ENCODE measurements at regions not wholly inside any gene's neighbourhood (a gene's known extent, or its start where the extent isn't known, plus 50 kb on each side); places are given as distances from the start of the nearest gene placed in this dataset.

DNA sequence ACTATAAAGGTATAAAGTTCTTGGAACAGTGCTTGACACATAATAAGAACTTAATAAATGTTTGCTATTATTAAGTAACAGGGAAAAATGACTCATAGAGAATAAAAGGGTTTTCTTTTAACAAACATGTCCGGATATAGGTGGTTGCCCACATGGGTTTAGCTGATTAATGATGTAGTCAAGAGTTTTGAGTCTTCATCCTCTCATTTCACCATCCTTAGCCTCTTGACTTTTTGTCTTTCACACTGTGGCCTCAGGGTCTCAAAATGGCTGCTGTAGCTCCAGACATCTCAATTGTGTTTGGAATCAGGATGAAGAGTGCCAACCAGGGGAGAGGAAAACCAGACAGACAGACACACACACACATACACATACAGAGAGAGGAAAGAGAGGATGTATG is 97.9 kb downstream of the HSPH1 start:
- no peak for FAIRE-seq
- peaks cover 0 to 3% of the 10 kb centered on the region in 2 donors for H3K9me3 ChIP-seq (ENCODE audit: control insufficient read depth in 2 of 2, insufficient read depth in 1 of 2, low read depth in 1 of 2, low read length in 1 of 2)
- WGBS, 3 donors: 40 to 68% (median 50%) methylated on average over 1 of the region's 1 CpG

DNA sequence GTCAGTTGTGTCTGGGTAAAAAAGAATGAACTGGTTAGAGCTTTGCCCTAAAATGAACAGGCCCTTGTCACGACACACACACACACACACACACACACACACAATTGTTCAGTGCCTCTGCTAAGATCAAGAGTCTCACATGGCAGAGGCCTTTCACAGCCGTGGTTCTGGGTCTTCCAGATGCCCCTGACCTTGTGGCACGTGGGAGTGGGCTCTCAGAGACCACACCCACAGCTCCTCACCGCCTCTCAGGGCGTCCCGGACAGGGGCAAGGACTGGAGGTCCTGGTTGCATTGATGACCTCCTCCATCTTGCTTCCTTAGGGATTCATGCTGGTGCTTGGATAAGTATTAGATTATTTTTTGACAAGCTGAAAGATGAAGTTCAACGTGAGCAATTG is 101.0 kb downstream of the HSPH1 start:
- H3K9me3 ChIP-seq (ENCODE audit: control insufficient read depth in 2 of 2, insufficient read depth in 1 of 2, low read depth in 1 of 2, low read length in 1 of 2): peaks cover 0 to 3% of the 10 kb centered on the region in 2 donors
- no peak overlapping the region for H3K4me3 ChIP-seq (ENCODE audit: low read depth in 1 of 3, low read length in 3 of 3)
- H3K27me3 ChIP-seq (ENCODE audit: control insufficient read depth in 3 of 3, insufficient read depth in 3 of 3, low read length in 3 of 3): peaks cover 0 to 2% (median 0%) of the 10 kb centered on the region in 3 donors
- H3K4me1 ChIP-seq (ENCODE audit: control insufficient read depth in 3 of 3, insufficient read depth in 2 of 3, low read depth in 1 of 3, low read length in 2 of 3): no peaks in the 10 kb centered on the region
- no peak for FAIRE-seq
- no peak for DNase-seq
- H3K27ac ChIP-seq (ENCODE audit: low read depth in 1 of 3, low read length in 2 of 3): no peak overlapping the region
- 62 to 72% (median 63%) methylated on average over 6 to 7 of the region's 7 CpGs for WGBS, 3 donors
- H3K36me3 ChIP-seq (ENCODE audit: control insufficient read depth in 3 of 3, insufficient read depth in 2 of 3, low read depth in 1 of 3, low read length in 3 of 3): no peaks in the 10 kb centered on the region

More for the DNA sequence above, 97.9 kb downstream of the HSPH1 start:
- DNase-seq: no peak
- no peak overlapping the region for H3K4me3 ChIP-seq (ENCODE audit: low read depth in 1 of 3, low read length in 3 of 3)
- H3K4me1 ChIP-seq (ENCODE audit: control insufficient read depth in 3 of 3, insufficient read depth in 2 of 3, low read depth in 1 of 3, low read length in 2 of 3): no peaks in the 10 kb centered on the region
- H3K27ac ChIP-seq (ENCODE audit: low read depth in 1 of 3, low read length in 2 of 3): no peak overlapping the region
- H3K27me3 ChIP-seq (ENCODE audit: control insufficient read depth in 3 of 3, insufficient read depth in 3 of 3, low read length in 3 of 3): peaks cover 0 to 2% (median 2%) of the 10 kb centered on the region in 3 donors
- no peaks in the 10 kb centered on the region for H3K36me3 ChIP-seq (ENCODE audit: control insufficient read depth in 3 of 3, insufficient read depth in 2 of 3, low read depth in 1 of 3, low read length in 3 of 3)

DNA sequence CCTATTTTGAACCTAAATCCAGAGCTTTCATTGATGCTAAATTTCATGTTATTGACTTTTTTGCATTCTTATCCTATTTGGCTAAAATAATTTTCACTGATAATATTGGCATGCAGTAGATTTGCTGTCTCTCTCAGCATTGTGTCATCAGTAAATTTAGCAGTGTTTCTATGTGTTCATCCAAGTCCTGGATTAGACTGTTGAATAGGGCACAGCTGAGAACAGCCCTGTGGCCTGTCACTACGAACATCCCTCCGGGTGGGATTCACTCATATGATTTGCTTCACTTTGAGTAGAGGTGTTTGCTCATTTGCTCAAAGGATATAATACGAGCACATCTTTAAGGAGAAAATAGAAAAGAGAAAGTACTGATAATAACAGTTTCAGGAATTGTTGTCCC is 101.5 kb downstream of the HSPH1 start:
- 81 to 84% (median 83%) methylated on average over 3 of the region's 3 CpGs for WGBS, 3 donors
- no peak for DNase-seq
- H3K36me3 ChIP-seq (ENCODE audit: control insufficient read depth in 3 of 3, insufficient read depth in 2 of 3, low read depth in 1 of 3, low read length in 3 of 3): no peaks in the 10 kb centered on the region
- no peak overlapping the region for H3K4me3 ChIP-seq (ENCODE audit: low read depth in 1 of 3, low read length in 3 of 3)
- FAIRE-seq: no peak
- peaks cover 0 to 3% of the 10 kb centered on the region in 2 donors for H3K9me3 ChIP-seq (ENCODE audit: control insufficient read depth in 2 of 2, insufficient read depth in 1 of 2, low read depth in 1 of 2, low read length in 1 of 2)
- H3K27ac ChIP-seq (ENCODE audit: low read depth in 1 of 3, low read length in 2 of 3): no peak overlapping the region
- H3K4me1 ChIP-seq (ENCODE audit: control insufficient read depth in 3 of 3, insufficient read depth in 2 of 3, low read depth in 1 of 3, low read length in 2 of 3): no peaks in the 10 kb centered on the region
- peaks cover 0 to 2% (median 0%) of the 10 kb centered on the region in 3 donors for H3K27me3 ChIP-seq (ENCODE audit: control insufficient read depth in 3 of 3, insufficient read depth in 3 of 3, low read length in 3 of 3)

DNA sequence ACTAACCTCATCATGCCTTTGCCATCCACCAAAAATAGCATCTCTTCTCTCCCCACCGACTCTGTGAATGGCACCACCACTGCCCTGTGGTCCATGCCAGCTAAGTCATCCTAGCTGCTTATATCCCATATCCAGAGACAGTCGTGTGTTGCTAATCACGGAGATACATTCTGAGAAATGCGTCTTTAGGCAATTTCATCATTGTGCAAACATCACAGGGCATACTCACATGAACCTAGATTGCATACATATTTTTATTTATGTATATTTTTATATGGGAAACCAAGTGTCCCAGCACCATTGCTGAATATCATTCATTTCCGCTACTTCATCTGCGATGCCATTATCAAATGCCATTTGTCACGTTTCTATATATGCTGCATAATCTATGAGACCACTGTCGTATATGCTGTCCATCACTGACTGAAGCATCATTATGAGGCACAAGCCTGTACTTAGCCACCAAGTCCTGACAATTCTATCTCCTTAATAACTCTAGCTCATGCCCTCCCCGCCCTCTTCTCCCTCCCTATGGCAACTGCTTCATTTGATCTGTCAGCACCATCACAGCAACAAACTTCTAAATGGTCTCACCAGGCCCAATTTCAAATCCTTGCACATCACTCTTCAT is 104.2 kb downstream of the HSPH1 start:
- no peaks in the 10 kb centered on the region for H3K9me3 ChIP-seq (ENCODE audit: control insufficient read depth in 2 of 2, insufficient read depth in 1 of 2, low read depth in 1 of 2, low read length in 1 of 2)
- H3K4me3 ChIP-seq (ENCODE audit: low read depth in 1 of 3, low read length in 3 of 3): no peak overlapping the region
- no peak overlapping the region for H3K27ac ChIP-seq (ENCODE audit: low read depth in 1 of 3, low read length in 2 of 3)
- no peak for DNase-seq
- no peak for FAIRE-seq
- H3K27me3 ChIP-seq (ENCODE audit: control insufficient read depth in 3 of 3, insufficient read depth in 3 of 3, low read length in 3 of 3): peaks cover 2% of the 10 kb centered on the region in 3 donors
- no peaks in the 10 kb centered on the region for H3K36me3 ChIP-seq (ENCODE audit: control insufficient read depth in 3 of 3, insufficient read depth in 2 of 3, low read depth in 1 of 3, low read length in 3 of 3)
- no peaks in the 10 kb centered on the region for H3K4me1 ChIP-seq (ENCODE audit: control insufficient read depth in 3 of 3, insufficient read depth in 2 of 3, low read depth in 1 of 3, low read length in 2 of 3)
- WGBS, 3 donors: 91 to 93% (median 93%) methylated on average over 9 of the region's 9 CpGs

DNA sequence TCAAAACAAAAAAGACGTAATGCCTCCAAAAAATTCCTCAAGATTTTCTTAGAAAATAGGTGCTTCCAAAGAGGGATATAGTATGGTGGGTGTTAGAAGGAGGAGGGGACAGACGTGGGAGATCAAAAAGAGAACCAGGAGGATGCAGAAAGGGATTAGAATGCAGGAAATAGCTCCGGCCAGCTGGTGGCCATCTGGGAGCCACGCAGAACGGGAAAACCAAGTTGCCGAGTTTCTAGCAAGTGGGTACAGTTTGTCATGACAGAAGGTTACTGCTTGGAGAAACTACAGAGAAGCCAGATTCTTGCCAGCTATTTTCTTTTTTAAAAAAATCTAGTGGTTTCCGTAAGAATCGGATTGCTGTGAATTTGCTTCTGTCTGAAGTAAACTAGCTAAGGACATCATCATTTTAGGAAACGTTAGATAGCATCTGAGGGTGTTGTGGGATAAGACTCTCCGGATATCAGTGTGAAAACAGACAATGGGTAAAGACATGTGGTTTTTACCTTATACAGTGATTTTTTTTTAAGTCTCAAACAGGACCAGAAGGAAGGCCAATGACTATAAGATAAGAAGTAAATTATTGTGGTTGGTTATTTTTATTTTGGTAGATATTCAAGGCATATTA is 104.9 kb downstream of the HSPH1 start:
- Histone ChIP-seq H3K9me3 (ENCODE audit: control insufficient read depth in 2 of 2, insufficient read depth in 1 of 2, low read depth in 1 of 2, low read length in 1 of 2) (no peaks in the 10 kb centered on the region), H3K36me3 (ENCODE audit: control insufficient read depth in 3 of 3, insufficient read depth in 2 of 3, low read depth in 1 of 3, low read length in 3 of 3) (no peaks in the 10 kb centered on the region), H3K27me3 (ENCODE audit: control insufficient read depth in 3 of 3, insufficient read depth in 3 of 3, low read length in 3 of 3) (peaks cover 0 to 3% (median 2%) of the 10 kb centered on the region in 3 donors), H3K4me3 (ENCODE audit: low read depth in 1 of 3, low read length in 3 of 3) (no peak overlapping the region), H3K27ac (ENCODE audit: low read depth in 1 of 3, low read length in 2 of 3) (no peak overlapping the region), H3K4me1 (ENCODE audit: control insufficient read depth in 3 of 3, insufficient read depth in 2 of 3, low read depth in 1 of 3, low read length in 2 of 3) (no peaks in the 10 kb centered on the region)
- FAIRE-seq (no peak), DNase-seq (no peak)
- 35 to 55% (median 47%) methylated on average over 10 of the region's 10 CpGs for WGBS, 3 donors

DNA sequence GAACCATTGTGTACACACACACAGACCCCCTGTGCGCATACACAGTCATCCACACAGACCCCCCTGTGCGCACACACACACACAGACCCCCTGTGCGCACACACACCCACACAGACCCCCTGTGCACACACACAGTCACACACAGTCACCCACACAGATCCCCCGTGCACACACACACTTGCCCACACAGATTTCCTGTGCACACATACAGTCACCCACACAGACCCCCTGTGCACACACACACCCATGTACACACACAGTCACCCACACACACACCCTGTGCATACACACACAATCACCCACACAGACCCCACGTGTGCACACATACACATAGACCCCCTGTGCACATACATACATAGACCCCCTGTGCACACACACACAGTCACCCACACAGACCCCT is 106.1 kb downstream of the HSPH1 start:
- H3K4me1 ChIP-seq (ENCODE audit: control insufficient read depth in 3 of 3, insufficient read depth in 2 of 3, low read depth in 1 of 3, low read length in 2 of 3): no peaks in the 10 kb centered on the region
- H3K4me3 ChIP-seq (ENCODE audit: low read depth in 1 of 3, low read length in 3 of 3): no peak overlapping the region
- peaks cover 0 to 3% (median 2%) of the 10 kb centered on the region in 3 donors for H3K27me3 ChIP-seq (ENCODE audit: control insufficient read depth in 3 of 3, insufficient read depth in 3 of 3, low read length in 3 of 3)
- no peaks in the 10 kb centered on the region for H3K9me3 ChIP-seq (ENCODE audit: control insufficient read depth in 2 of 2, insufficient read depth in 1 of 2, low read depth in 1 of 2, low read length in 1 of 2)
- H3K36me3 ChIP-seq (ENCODE audit: control insufficient read depth in 3 of 3, insufficient read depth in 2 of 3, low read depth in 1 of 3, low read length in 3 of 3): no peaks in the 10 kb centered on the region
- DNase-seq (no peak), FAIRE-seq (no peak)
- no peak overlapping the region for H3K27ac ChIP-seq (ENCODE audit: low read depth in 1 of 3, low read length in 2 of 3)
- 85 to 93% (median 87%) methylated on average over 5 of the region's 5 CpGs for WGBS, 3 donors

DNA sequence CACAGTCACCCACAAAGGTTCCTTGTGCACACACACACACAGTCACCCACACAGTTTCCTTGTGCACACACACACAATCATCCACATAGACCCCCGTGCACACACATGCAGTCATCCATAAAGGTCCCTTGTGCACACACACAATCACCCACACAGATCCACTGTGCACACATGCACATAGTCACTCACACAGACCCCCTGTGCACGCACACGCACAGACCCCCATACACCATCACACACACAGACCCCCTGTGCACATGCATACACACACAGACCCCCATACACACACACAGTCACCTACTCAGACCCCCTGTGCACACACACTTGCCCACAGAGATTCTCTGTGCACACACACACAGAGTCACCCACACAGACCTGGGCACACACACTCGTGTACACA is 107.1 kb downstream of the HSPH1 start:
- FAIRE-seq: no peak

DNA sequence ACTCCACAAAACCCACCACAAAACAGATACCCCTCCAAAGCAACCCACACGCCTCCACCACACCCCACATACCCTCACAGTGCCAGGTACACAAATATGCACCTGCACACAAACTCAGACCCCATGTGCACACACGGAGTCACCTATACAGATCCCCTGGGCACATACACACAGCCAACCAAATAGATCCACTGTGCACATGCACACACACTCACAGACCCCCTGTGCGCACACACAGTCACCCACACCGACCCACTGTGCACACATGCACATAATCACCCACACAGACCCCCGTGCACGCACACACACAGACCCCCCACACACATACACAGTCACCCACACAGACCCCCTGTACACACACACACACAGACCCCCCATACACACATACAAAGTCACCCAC is 107.8 kb downstream of the HSPH1 start:
- FAIRE-seq: no peak
- 81 to 89% (median 86%) methylated on average over 6 of the region's 6 CpGs for WGBS, 3 donors
- Histone ChIP-seq H3K9me3 (ENCODE audit: control insufficient read depth in 2 of 2, insufficient read depth in 1 of 2, low read depth in 1 of 2, low read length in 1 of 2) (no peaks in the 10 kb centered on the region), H3K4me3 (ENCODE audit: low read depth in 1 of 3, low read length in 3 of 3) (no peak overlapping the region), H3K4me1 (ENCODE audit: control insufficient read depth in 3 of 3, insufficient read depth in 2 of 3, low read depth in 1 of 3, low read length in 2 of 3) (no peaks in the 10 kb centered on the region), H3K27me3 (ENCODE audit: control insufficient read depth in 3 of 3, insufficient read depth in 3 of 3, low read length in 3 of 3) (peaks cover 0 to 3% (median 2%) of the 10 kb centered on the region in 3 donors), H3K36me3 (ENCODE audit: control insufficient read depth in 3 of 3, insufficient read depth in 2 of 3, low read depth in 1 of 3, low read length in 3 of 3) (no peaks in the 10 kb centered on the region), H3K27ac (ENCODE audit: low read depth in 1 of 3, low read length in 2 of 3) (no peak overlapping the region)
- no peak for DNase-seq

More for the DNA sequence above, 107.1 kb downstream of the HSPH1 start:
- H3K36me3 ChIP-seq (ENCODE audit: control insufficient read depth in 3 of 3, insufficient read depth in 2 of 3, low read depth in 1 of 3, low read length in 3 of 3): no peaks in the 10 kb centered on the region
- DNase-seq: no peak
- WGBS, 3 donors: 94 to 95% (median 94%) methylated on average over 4 of the region's 4 CpGs
- H3K27me3 ChIP-seq (ENCODE audit: control insufficient read depth in 3 of 3, insufficient read depth in 3 of 3, low read length in 3 of 3): peaks cover 0 to 3% (median 2%) of the 10 kb centered on the region in 3 donors
- H3K9me3 ChIP-seq (ENCODE audit: control insufficient read depth in 2 of 2, insufficient read depth in 1 of 2, low read depth in 1 of 2, low read length in 1 of 2): no peaks in the 10 kb centered on the region
- H3K27ac ChIP-seq (ENCODE audit: low read depth in 1 of 3, low read length in 2 of 3): no peak overlapping the region
- H3K4me1 ChIP-seq (ENCODE audit: control insufficient read depth in 3 of 3, insufficient read depth in 2 of 3, low read depth in 1 of 3, low read length in 2 of 3): no peaks in the 10 kb centered on the region
- H3K4me3 ChIP-seq (ENCODE audit: low read depth in 1 of 3, low read length in 3 of 3): no peak overlapping the region

Measured in small intestine (tissue), 7 donors.